ENCODE measurements at regions not wholly inside any gene's neighbourhood (a gene's known extent, or its start where the extent isn't known, plus 50 kb on each side); places are given as distances from the start of the nearest gene placed in this dataset.
"Not testable (repeated sequence)": the region's sequence is repeated elsewhere in the genome, so short reads cannot be mapped to it uniquely, and the experiment has no call there.

DNA sequence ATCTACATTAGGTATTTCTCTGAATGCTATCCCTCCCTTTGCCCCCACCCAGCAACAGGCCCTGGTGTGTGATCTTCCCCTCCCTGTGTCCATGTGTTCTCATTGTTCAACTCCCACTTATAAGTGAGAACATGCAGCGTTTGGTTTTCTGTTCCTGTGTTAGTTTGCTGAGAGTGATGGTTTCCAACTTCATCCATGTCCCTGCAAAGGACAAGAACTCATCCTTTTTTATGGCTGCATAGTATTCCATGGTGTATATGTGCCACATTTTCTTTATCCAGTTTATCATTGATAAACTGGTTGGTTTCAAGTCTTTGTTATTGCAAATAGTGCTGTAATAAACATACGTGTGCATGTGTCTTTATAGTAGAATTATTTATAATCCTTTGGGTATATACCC, 55.5 kb upstream of the RASA1 start:
- DNase-seq = not testable (repeated sequence)

DNA sequence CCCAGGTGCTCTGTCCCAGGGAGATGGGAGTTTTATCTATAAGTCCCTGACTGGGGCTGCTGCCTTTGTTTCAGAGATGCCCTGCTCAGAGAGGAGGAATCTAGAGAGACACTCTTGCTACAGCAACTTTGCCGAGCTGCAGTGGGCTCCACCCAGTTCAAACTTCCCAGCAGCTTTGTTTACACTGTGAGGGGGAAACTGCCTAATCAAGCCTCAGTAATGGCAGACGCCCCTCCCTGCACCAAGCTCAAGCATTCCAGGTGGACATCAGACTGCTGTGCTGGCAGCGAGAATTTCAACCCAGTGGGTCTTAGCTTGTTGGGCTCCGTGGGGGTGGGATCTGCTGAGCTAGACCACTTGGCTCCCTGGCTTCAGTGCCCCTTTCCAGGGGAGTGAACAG, 50.2 kb upstream of the RASA1 start:
- DNase-seq = not testable (repeated sequence)
